ENCODE measurements at regions not wholly inside any gene's neighbourhood (a gene's known extent, or its start where the extent isn't known, plus 50 kb on each side); places are given as distances from the start of the nearest gene placed in this dataset.
"Not testable (repeated sequence)": the region's sequence is repeated elsewhere in the genome, so short reads cannot be mapped to it uniquely, and the experiment has no call there.

DNA sequence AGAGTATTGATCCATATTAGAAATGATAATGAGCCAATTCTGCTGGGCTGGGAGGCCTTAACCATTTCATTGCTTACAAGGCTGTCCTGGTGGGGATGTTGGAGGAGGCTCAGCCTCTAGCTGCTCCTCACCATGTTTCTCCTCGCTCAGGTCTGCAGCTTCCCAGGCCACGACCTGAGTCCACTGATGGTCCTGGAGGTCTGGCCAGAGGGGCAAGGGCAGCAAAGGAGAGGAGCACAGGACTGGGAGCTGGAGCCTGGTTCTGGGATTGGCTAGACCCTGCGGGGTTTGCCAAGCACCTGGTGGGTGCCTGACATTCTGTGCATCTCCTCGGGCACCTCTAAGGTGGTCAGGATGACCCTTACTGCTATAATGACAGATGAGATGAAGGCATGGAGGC, 92.6 kb downstream of the KIF26A start:
- TF ChIP-seq, protein P1, sequence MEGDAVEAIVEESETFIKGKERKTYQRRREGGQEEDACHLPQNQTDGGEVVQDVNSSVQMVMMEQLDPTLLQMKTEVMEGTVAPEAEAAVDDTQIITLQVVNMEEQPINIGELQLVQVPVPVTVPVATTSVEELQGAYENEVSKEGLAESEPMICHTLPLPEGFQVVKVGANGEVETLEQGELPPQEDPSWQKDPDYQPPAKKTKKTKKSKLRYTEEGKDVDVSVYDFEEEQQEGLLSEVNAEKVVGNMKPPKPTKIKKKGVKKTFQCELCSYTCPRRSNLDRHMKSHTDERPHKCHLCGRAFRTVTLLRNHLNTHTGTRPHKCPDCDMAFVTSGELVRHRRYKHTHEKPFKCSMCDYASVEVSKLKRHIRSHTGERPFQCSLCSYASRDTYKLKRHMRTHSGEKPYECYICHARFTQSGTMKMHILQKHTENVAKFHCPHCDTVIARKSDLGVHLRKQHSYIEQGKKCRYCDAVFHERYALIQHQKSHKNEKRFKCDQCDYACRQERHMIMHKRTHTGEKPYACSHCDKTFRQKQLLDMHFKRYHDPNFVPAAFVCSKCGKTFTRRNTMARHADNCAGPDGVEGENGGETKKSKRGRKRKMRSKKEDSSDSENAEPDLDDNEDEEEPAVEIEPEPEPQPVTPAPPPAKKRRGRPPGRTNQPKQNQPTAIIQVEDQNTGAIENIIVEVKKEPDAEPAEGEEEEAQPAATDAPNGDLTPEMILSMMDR (IDR thresholded peaks at IDR 0.05; ENCODE audit: borderline replicate concordance, insufficient read depth, low read depth, low read length), result no peak
- H3K4me3 ChIP-seq (ENCODE audit: low read depth, low read length), result no peak overlapping the region

DNA sequence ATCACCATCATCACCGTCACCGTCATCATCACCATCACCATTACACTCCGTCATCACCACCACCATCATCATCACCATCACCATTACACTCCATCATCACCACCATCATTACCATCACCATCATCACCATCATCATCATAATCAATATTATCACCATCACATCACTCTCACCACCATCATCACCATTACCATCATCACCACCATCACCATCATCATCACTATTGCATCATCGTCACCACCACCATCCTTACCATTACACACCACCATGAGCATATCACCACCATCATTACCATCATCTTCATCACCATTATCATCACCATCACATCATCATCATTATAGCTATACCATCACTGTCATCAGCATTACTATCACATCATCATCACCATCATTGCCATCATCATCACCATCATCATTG, 93.7 kb downstream of the KIF26A start:
- TF ChIP-seq, protein P1 (IDR thresholded peaks at IDR 0.05; ENCODE audit: borderline replicate concordance, insufficient read depth, low read depth, low read length), result no peak
- no peak overlapping the region for H3K4me3 ChIP-seq (ENCODE audit: low read depth, low read length)

- H3K4me3 ChIP-seq (ENCODE audit: low read depth, low read length), result not testable (repeated sequence)
Measured at GRCh38 chr14:104234007-104234786, 95.8 kb downstream of the KIF26A start.

GRCh38 chr14:104235686-104236085, 97.3 kb downstream of the KIF26A start:
- TF ChIP-seq, protein P1 (IDR thresholded peaks at IDR 0.05; ENCODE audit: borderline replicate concordance, insufficient read depth, low read depth, low read length), result no peak
- H3K4me3 ChIP-seq (ENCODE audit: low read depth, low read length), result no peak overlapping the region

DNA sequence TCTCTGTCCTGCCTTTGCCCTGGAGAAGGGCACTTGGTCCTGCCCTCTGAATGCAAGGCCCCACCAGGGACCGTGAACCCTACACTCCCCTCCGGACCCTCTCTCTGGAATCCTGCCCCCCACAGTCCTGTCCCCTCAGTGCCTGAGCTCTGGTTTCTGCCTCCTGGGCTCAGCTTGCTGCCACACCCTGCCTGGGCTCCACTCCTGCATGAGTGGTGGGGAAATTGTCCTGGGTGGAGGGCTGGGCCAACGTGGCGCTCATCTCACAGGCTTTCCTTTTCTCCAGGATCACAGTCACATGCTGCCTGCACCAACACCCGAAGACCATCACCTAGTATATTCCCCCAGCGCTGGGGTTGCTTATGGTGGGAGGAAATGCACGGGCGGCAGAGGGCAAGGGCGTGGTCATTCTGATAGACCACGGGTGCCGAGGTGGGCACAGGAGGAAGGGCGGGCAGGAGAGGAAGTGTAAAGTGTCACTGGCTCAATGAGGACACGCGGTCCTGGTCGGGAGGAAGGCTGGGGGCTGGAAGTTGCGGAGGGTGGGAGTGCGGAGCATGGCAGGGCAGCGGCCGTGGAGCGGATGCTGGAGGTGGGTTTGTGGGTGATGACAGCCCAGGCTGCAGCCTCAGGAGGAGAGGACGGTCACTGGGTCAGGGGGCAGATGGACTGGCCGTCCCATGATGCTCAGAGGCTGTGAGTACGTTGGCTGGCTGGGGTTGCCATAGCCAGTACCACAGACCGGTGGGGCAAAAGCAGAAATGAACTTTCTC, 99.5 kb downstream of the KIF26A start:
- TF ChIP-seq, protein P1 (IDR thresholded peaks at IDR 0.05; ENCODE audit: borderline replicate concordance, insufficient read depth, low read depth, low read length), result no peak
- H3K4me3 ChIP-seq (ENCODE audit: low read depth, low read length), result no peak overlapping the region

- TF ChIP-seq, protein P1 (IDR thresholded peaks at IDR 0.05; ENCODE audit: borderline replicate concordance, insufficient read depth, low read depth, low read length), result no peak
- H3K4me3 ChIP-seq (ENCODE audit: low read depth, low read length), result no peak overlapping the region
Measured at GRCh38 chr14:104238424-104239184, 100.2 kb downstream of the KIF26A start.

GRCh38 chr14:104239185-104239775, 100.9 kb downstream of the KIF26A start:
- TF ChIP-seq, protein P1 (IDR thresholded peaks at IDR 0.05; ENCODE audit: borderline replicate concordance, insufficient read depth, low read depth, low read length), result no peak
- no peak overlapping the region for H3K4me3 ChIP-seq (ENCODE audit: low read depth, low read length)

All from GM12875 (cell line).